B cell (primary cell): ENCODE measurements at regions not wholly inside any gene's neighbourhood (a gene's known extent, or its start where the extent isn't known, plus 50 kb on each side); places are given as distances from the start of the nearest gene placed in this dataset.

Experiments
- ATAC-seq: fragments of 200-7000 bp; cut with Tn5 transposase; one replicate; pipeline ENCODE4 v1.10.0; 2021; ENCODE audit warnings: low read depth, mild to moderate bottlenecking, moderate number of reproducible peaks, moderate library complexity
- CTCF ChIA-PET: fragments of 350-600 bp; sonication (Branson Sonifier 250); formaldehyde crosslinking; loops from one replicate; lab custom pipeline; 2021; ENCODE audit warnings: antibody characterized with exemption, inconsistent platforms; lab: Charles Lee
- POLR2A ChIA-PET: fragments of 350-600 bp; sonication (Branson Sonifier 250); formaldehyde crosslinking; loops from one replicate; lab custom pipeline; 2021; ENCODE audit warnings: antibody characterized with exemption; lab: Charles Lee
- DNase-seq: peaks from one replicate; pipeline ENCODE4 v3.0.0; 2013
- H2AFZ ChIP-seq: 2 replicates; pipeline ENCODE4 v1.6.1; 2012; ENCODE audit warnings: mild to moderate bottlenecking, low read depth, low read length; ENCODE audit not compliant: insufficient read depth, poor library complexity, severe bottlenecking
- H3K27ac ChIP-seq, 2 donors: 1 replicate in 1 of 2; 2 replicates in 1 of 2; pipeline ENCODE4 v1.5.1; 2012 to 2013; ENCODE audit warnings: low read length in 2 of 2, mild to moderate bottlenecking in 2 of 2, moderate library complexity in 1 of 2
- H3K27me3 ChIP-seq, 4 experiments: fragments of 200-600 bp in 1 of 4; sonication (generic) in 1 of 4; replicated peaks in 1 of 4; 1 replicate in 2 of 4; 2 replicates in 2 of 4; pipeline versions ENCODE4 v1.6.1 to v1.7.0; 2013 to 2016; ENCODE audit warnings: low read length in 3 of 4, mild to moderate bottlenecking in 2 of 4, mixed read lengths in 1 of 4, moderate library complexity in 1 of 4; ENCODE audit not compliant: insufficient read depth in 4 of 4, control insufficient read depth in 3 of 4; ENCODE audit errors: control extremely low read depth in 1 of 4
- H3K36me3 ChIP-seq, 2 experiments: replicated peaks in 1 of 2; 1 replicate in 1 of 2; 2 replicates in 1 of 2; pipeline versions ENCODE4 v1.6.1 to v1.7.1; 2013; ENCODE audit warnings: low read length in 1 of 2; ENCODE audit not compliant: insufficient read depth in 2 of 2, control insufficient read depth in 1 of 2; ENCODE audit errors: control extremely low read depth in 1 of 2, extremely low read depth in 1 of 2
- H3K4me1 ChIP-seq, 2 donors: fragments of 200-600 bp in 1 of 2; sonication (generic) in 1 of 2; 1 replicate in 1 of 2; 2 replicates in 1 of 2; pipeline versions ENCODE4 v1.5.1 to v1.6.1; 2013 to 2017; ENCODE audit warnings: low read length in 2 of 2; ENCODE audit not compliant: control insufficient read depth in 2 of 2, insufficient read depth in 2 of 2
- H3K4me2 ChIP-seq: replicated peaks from 2 replicates; pipeline ENCODE3; 2012; ENCODE audit warnings: mild to moderate bottlenecking, low read depth, low read length; ENCODE audit not compliant: poor library complexity, severe bottlenecking
- H3K4me3 ChIP-seq, 5 experiments: fragments of 200-600 bp in 1 of 5; sonication (generic) in 1 of 5; 1 replicate in 3 of 5; 2 replicates in 2 of 5; pipeline versions ENCODE4 v1.5.1 to v1.7.0; 2011 to 2016; ENCODE audit warnings: low read length in 4 of 5, mild to moderate bottlenecking in 4 of 5, low read depth in 2 of 5, control low read depth in 1 of 5, moderate library complexity in 1 of 5; ENCODE audit not compliant: insufficient read depth in 1 of 5; ENCODE audit errors: control extremely low read depth in 1 of 5, extremely low read depth in 1 of 5
- H3K79me2 ChIP-seq: fragments of 200-600 bp; sonication (generic); one replicate; pipeline ENCODE4 v1.6.0; 2016; ENCODE audit warnings: low read length; ENCODE audit not compliant: control insufficient read depth, insufficient read depth
- H3K9ac ChIP-seq: fragments of 200-600 bp; sonication (generic); 2 replicates; pipeline ENCODE4 v1.6.1; 2017; ENCODE audit warnings: mild to moderate bottlenecking, low read length, moderate library complexity
- H3K9me3 ChIP-seq, 3 donors: one replicate each; pipeline versions ENCODE4 v1.6.1 to v1.7.1; 2013; ENCODE audit warnings: low read length in 2 of 3; ENCODE audit not compliant: control insufficient read depth in 2 of 3, insufficient read depth in 1 of 3; ENCODE audit errors: control extremely low read depth in 1 of 3
- H4K20me1 ChIP-seq: 2 replicates; pipeline ENCODE4 v1.6.0; 2012; ENCODE audit warnings: mild to moderate bottlenecking, low read length; ENCODE audit not compliant: insufficient read depth, control insufficient read depth, poor library complexity, severe bottlenecking
- H3K27ac Mint-ChIP-seq: one replicate; pipeline ENCODE4 v1.8.0; 2021; ENCODE audit warnings: mixed read lengths
- H3K27me3 Mint-ChIP-seq: one replicate; pipeline ENCODE4 v1.8.0; 2021; ENCODE audit warnings: mixed read lengths
- H3K4me1 Mint-ChIP-seq: one replicate; pipeline ENCODE4 v1.8.0; 2021; ENCODE audit warnings: mixed read lengths
- H3K4me3 Mint-ChIP-seq: one replicate; pipeline ENCODE4 v1.8.0; 2021; ENCODE audit warnings: mixed read lengths
- H3K9me3 Mint-ChIP-seq: one replicate; pipeline ENCODE4 v1.8.0; 2022; ENCODE audit warnings: mixed read lengths; ENCODE audit not compliant: insufficient read depth
- EZH2 ChIP-seq: IDR thresholded peaks from 2 replicates; pipeline ENCODE4 v1.6.1; 2012; ENCODE audit warnings: borderline replicate concordance, low read depth, mild to moderate bottlenecking, moderate library complexity, low read length; ENCODE audit not compliant: insufficient read depth, poor library complexity, severe bottlenecking
- WGBS: methylation state at CpG from one replicate; pipeline ENCODE4 v1.1.5; 2013; ENCODE audit warnings: missing lambda C conversion rate; ENCODE audit not compliant: insufficient coverage; 5-methylcytosine and 5-hydroxymethylcytosine counted together
- intact Hi-C: fragments of 100-400 bp; cut with micrococcal nuclease; formaldehyde crosslinking; loops from one replicate; pipeline ENCODE4 v1.10.0; 2022
- TF ChIP-seq, protein P1 (sequence below): fragments of 200-600 bp; IDR thresholded peaks from one replicate; pipeline ENCODE4 v1.8.0; 2022; ENCODE audit warnings: antibody characterized with exemption, mild to moderate bottlenecking

DNA sequence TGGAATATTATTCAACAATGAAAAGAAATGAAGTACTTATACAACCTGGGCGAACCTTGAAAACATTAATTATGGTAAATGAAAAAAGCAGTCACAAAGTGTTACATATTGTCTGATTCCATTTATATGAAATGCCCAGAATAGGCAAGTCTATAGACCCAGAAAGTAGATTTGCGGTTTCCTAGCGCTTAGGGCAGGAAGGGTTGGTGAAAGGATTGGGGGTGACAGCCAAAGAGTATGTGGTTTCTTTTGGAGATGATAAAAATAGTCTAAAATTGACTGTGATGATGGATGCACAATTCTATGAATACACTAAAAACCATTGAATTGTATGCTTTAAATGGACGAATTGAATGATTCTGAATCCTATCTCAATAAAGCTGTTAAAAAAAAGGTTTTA lies 55.8 kb downstream of the RESF1 start:
- Histone ChIP-seq H3K79me2 (no peaks in the 10 kb centered on the region), H3K4me1 (peaks cover 0 to 3% of the 10 kb centered on the region in 2 donors), H4K20me1 (no peaks in the 10 kb centered on the region), H3K9me3 (no peaks in the 10 kb centered on the region), H2AFZ (no peak overlapping the region), H3K27ac (no peak overlapping the region), H3K27me3 (no peaks in the 10 kb centered on the region), H3K36me3 (no peaks in the 10 kb centered on the region), H3K9ac (no peak overlapping the region), H3K4me3 (no peak overlapping the region), H3K4me2 (no peak overlapping the region)
- intact Hi-C loops: no loop called here
- Mint-ChIP-seq H3K9me3 (no peaks in the 10 kb centered on the region), H3K27me3 (no peaks in the 10 kb centered on the region), H3K4me1 (peaks cover 5% of the 10 kb centered on the region), H3K27ac (no peak overlapping the region), H3K4me3 (no peak overlapping the region)
- ATAC-seq (no peak), DNase-seq (no peak)
- WGBS: no CpG with 5 or more reads among the region's 4 CpGs
- TF ChIP-seq EZH2: no peak
- TF ChIP-seq, protein P1, sequence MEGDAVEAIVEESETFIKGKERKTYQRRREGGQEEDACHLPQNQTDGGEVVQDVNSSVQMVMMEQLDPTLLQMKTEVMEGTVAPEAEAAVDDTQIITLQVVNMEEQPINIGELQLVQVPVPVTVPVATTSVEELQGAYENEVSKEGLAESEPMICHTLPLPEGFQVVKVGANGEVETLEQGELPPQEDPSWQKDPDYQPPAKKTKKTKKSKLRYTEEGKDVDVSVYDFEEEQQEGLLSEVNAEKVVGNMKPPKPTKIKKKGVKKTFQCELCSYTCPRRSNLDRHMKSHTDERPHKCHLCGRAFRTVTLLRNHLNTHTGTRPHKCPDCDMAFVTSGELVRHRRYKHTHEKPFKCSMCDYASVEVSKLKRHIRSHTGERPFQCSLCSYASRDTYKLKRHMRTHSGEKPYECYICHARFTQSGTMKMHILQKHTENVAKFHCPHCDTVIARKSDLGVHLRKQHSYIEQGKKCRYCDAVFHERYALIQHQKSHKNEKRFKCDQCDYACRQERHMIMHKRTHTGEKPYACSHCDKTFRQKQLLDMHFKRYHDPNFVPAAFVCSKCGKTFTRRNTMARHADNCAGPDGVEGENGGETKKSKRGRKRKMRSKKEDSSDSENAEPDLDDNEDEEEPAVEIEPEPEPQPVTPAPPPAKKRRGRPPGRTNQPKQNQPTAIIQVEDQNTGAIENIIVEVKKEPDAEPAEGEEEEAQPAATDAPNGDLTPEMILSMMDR: no peak
- CTCF ChIA-PET: interaction anchor here (0.8 kb wide), 1 partner anchor 12 kb away, joined by 3 read pairs; no protein-coding TSS in a partner anchor
- POLR2A ChIA-PET: interaction anchor here (0.6 to 0.7 kb wide), 2 partner anchors 13 to 116 kb away, joined by 6 to 8 read pairs; no protein-coding TSS in a partner anchor

DNA sequence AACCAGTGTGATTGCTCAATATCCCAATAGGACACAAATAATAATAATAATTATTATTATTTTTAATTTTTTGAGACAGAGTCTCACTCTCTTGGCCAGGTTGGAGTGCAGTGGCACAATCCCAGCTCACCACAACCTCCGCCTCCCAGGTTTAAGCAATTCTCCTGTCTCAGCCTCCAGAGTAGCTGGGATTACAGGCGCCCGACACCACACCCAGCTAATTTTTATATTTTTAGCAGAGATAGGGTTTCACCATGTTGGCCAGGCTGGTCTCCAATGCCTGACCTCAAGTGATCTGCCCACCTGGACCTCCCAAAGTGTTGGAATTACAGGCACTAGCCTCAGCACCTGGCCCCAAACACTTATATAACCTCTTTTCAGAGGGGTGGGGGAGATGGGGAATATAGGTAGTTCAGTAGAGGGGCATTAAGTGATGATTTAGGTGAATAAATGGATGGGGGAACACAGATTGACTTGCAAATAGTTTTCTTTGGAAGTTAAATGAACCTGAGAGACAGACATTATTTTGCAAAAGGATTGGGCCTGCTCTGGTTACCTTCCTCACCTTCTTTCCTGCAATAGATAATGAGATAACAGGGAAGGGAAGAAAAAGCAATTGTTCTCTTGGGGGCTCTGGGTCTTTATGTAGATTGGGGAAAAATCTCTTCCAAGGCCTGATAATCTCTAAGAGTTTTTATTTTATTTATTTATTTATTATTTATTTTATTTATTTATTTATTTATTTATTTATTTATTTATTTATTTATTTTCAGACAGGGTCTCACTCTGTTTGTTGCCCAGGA lies 57.7 kb downstream of the RESF1 start:
- ATAC-seq (no peak), DNase-seq (no peak)
- Histone ChIP-seq H3K9me3 (no peaks in the 10 kb centered on the region), H3K4me3 (no peak overlapping the region), H3K79me2 (no peaks in the 10 kb centered on the region), H2AFZ (no peak overlapping the region), H4K20me1 (no peaks in the 10 kb centered on the region), H3K27ac (no peak overlapping the region), H3K9ac (no peak overlapping the region), H3K27me3 (no peaks in the 10 kb centered on the region), H3K36me3 (no peaks in the 10 kb centered on the region), H3K4me1 (no peaks in the 10 kb centered on the region), H3K4me2 (no peak overlapping the region)
- ChIA-PET CTCF (no interaction called here), POLR2A (no interaction called here)
- H3K9me3 Mint-ChIP-seq: no peaks in the 10 kb centered on the region
- no peaks in the 10 kb centered on the region for H3K4me1 Mint-ChIP-seq
- no peak overlapping the region for H3K27ac Mint-ChIP-seq
- no peaks in the 10 kb centered on the region for H3K27me3 Mint-ChIP-seq
- WGBS: no CpG with 5 or more reads among the region's 3 CpGs
- no peak for TF ChIP-seq EZH2
- TF ChIP-seq, protein P1: no peak
- intact Hi-C loops: no loop called here
- no peak overlapping the region for H3K4me3 Mint-ChIP-seq
